B cell (primary cell): ENCODE measurements at regions not wholly inside any gene's neighbourhood (a gene's known extent, or its start where the extent isn't known, plus 50 kb on each side); places are given as distances from the start of the nearest gene placed in this dataset.

Experiments
- ATAC-seq: fragments of 200-7000 bp; cut with Tn5 transposase; one replicate; pipeline ENCODE4 v1.10.0; 2021; ENCODE audit warnings: low read depth, mild to moderate bottlenecking, moderate number of reproducible peaks, moderate library complexity
- CTCF ChIA-PET: fragments of 350-600 bp; sonication (Branson Sonifier 250); formaldehyde crosslinking; loops from one replicate; lab custom pipeline; 2021; ENCODE audit warnings: antibody characterized with exemption, inconsistent platforms; lab: Charles Lee
- POLR2A ChIA-PET: fragments of 350-600 bp; sonication (Branson Sonifier 250); formaldehyde crosslinking; loops from one replicate; lab custom pipeline; 2021; ENCODE audit warnings: antibody characterized with exemption; lab: Charles Lee
- DNase-seq: peaks from one replicate; pipeline ENCODE4 v3.0.0; 2013
- H2AFZ ChIP-seq: 2 replicates; pipeline ENCODE4 v1.6.1; 2012; ENCODE audit warnings: mild to moderate bottlenecking, low read depth, low read length; ENCODE audit not compliant: insufficient read depth, poor library complexity, severe bottlenecking
- H3K27ac ChIP-seq, 2 donors: 1 replicate in 1 of 2; 2 replicates in 1 of 2; pipeline ENCODE4 v1.5.1; 2012 to 2013; ENCODE audit warnings: low read length in 2 of 2, mild to moderate bottlenecking in 2 of 2, moderate library complexity in 1 of 2
- H3K27me3 ChIP-seq, 4 experiments: fragments of 200-600 bp in 1 of 4; sonication (generic) in 1 of 4; replicated peaks in 1 of 4; 1 replicate in 2 of 4; 2 replicates in 2 of 4; pipeline versions ENCODE4 v1.6.1 to v1.7.0; 2013 to 2016; ENCODE audit warnings: low read length in 3 of 4, mild to moderate bottlenecking in 2 of 4, mixed read lengths in 1 of 4, moderate library complexity in 1 of 4; ENCODE audit not compliant: insufficient read depth in 4 of 4, control insufficient read depth in 3 of 4; ENCODE audit errors: control extremely low read depth in 1 of 4
- H3K36me3 ChIP-seq, 2 experiments: replicated peaks in 1 of 2; 1 replicate in 1 of 2; 2 replicates in 1 of 2; pipeline versions ENCODE4 v1.6.1 to v1.7.1; 2013; ENCODE audit warnings: low read length in 1 of 2; ENCODE audit not compliant: insufficient read depth in 2 of 2, control insufficient read depth in 1 of 2; ENCODE audit errors: control extremely low read depth in 1 of 2, extremely low read depth in 1 of 2
- H3K4me1 ChIP-seq, 2 donors: fragments of 200-600 bp in 1 of 2; sonication (generic) in 1 of 2; 1 replicate in 1 of 2; 2 replicates in 1 of 2; pipeline versions ENCODE4 v1.5.1 to v1.6.1; 2013 to 2017; ENCODE audit warnings: low read length in 2 of 2; ENCODE audit not compliant: control insufficient read depth in 2 of 2, insufficient read depth in 2 of 2
- H3K4me2 ChIP-seq: replicated peaks from 2 replicates; pipeline ENCODE3; 2012; ENCODE audit warnings: mild to moderate bottlenecking, low read depth, low read length; ENCODE audit not compliant: poor library complexity, severe bottlenecking
- H3K4me3 ChIP-seq, 5 experiments: fragments of 200-600 bp in 1 of 5; sonication (generic) in 1 of 5; 1 replicate in 3 of 5; 2 replicates in 2 of 5; pipeline versions ENCODE4 v1.5.1 to v1.7.0; 2011 to 2016; ENCODE audit warnings: low read length in 4 of 5, mild to moderate bottlenecking in 4 of 5, low read depth in 2 of 5, control low read depth in 1 of 5, moderate library complexity in 1 of 5; ENCODE audit not compliant: insufficient read depth in 1 of 5; ENCODE audit errors: control extremely low read depth in 1 of 5, extremely low read depth in 1 of 5
- H3K79me2 ChIP-seq: fragments of 200-600 bp; sonication (generic); one replicate; pipeline ENCODE4 v1.6.0; 2016; ENCODE audit warnings: low read length; ENCODE audit not compliant: control insufficient read depth, insufficient read depth
- H3K9ac ChIP-seq: fragments of 200-600 bp; sonication (generic); 2 replicates; pipeline ENCODE4 v1.6.1; 2017; ENCODE audit warnings: mild to moderate bottlenecking, low read length, moderate library complexity
- H3K9me3 ChIP-seq, 3 donors: one replicate each; pipeline versions ENCODE4 v1.6.1 to v1.7.1; 2013; ENCODE audit warnings: low read length in 2 of 3; ENCODE audit not compliant: control insufficient read depth in 2 of 3, insufficient read depth in 1 of 3; ENCODE audit errors: control extremely low read depth in 1 of 3
- H4K20me1 ChIP-seq: 2 replicates; pipeline ENCODE4 v1.6.0; 2012; ENCODE audit warnings: mild to moderate bottlenecking, low read length; ENCODE audit not compliant: insufficient read depth, control insufficient read depth, poor library complexity, severe bottlenecking
- H3K27ac Mint-ChIP-seq: one replicate; pipeline ENCODE4 v1.8.0; 2021; ENCODE audit warnings: mixed read lengths
- H3K27me3 Mint-ChIP-seq: one replicate; pipeline ENCODE4 v1.8.0; 2021; ENCODE audit warnings: mixed read lengths
- H3K4me1 Mint-ChIP-seq: one replicate; pipeline ENCODE4 v1.8.0; 2021; ENCODE audit warnings: mixed read lengths
- H3K4me3 Mint-ChIP-seq: one replicate; pipeline ENCODE4 v1.8.0; 2021; ENCODE audit warnings: mixed read lengths
- H3K9me3 Mint-ChIP-seq: one replicate; pipeline ENCODE4 v1.8.0; 2022; ENCODE audit warnings: mixed read lengths; ENCODE audit not compliant: insufficient read depth
- EZH2 ChIP-seq: IDR thresholded peaks from 2 replicates; pipeline ENCODE4 v1.6.1; 2012; ENCODE audit warnings: borderline replicate concordance, low read depth, mild to moderate bottlenecking, moderate library complexity, low read length; ENCODE audit not compliant: insufficient read depth, poor library complexity, severe bottlenecking
- WGBS: methylation state at CpG from one replicate; pipeline ENCODE4 v1.1.5; 2013; ENCODE audit warnings: missing lambda C conversion rate; ENCODE audit not compliant: insufficient coverage; 5-methylcytosine and 5-hydroxymethylcytosine counted together
- intact Hi-C: fragments of 100-400 bp; cut with micrococcal nuclease; formaldehyde crosslinking; loops from one replicate; pipeline ENCODE4 v1.10.0; 2022
- TF ChIP-seq, protein P1 (sequence below): fragments of 200-600 bp; IDR thresholded peaks from one replicate; pipeline ENCODE4 v1.8.0; 2022; ENCODE audit warnings: antibody characterized with exemption, mild to moderate bottlenecking

DNA sequence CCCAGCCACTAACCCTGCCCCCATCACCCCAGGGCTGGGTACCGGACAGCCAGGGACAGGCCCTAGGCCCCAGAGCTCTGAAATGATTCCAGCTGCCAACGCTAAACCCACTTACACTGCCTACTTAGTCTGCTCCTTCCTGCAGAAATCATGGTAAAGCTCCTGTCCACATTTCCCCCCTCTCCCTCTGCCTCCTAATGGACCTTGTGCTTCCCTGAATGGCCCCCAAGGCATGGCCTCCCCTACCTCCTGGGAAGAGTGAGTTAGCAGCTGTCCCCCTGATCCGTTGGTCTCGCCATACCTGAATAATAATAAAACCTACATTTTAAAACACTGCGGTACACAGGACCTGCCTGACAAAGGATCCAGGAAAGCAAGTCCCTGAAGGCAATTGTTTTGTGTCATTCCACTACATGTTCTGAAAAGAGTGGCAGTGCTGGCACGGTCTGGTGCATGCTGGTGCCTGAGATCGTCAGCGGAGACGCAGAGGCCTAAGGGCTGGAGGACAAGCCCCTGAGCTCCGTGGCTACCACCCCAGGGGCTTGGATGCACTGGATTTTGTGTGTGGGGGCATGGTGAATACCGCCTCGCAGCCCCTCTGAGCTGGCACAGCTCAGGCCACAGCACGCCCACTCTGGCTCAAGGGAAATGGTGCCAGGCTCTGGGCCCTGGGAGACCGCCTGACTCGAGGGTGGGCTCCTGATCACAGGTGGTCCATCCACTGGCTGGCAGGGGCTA lies 186.3 kb downstream of the CTTN start:
- WGBS: 91% methylated on average over 13 of the region's 15 CpGs
- Histone ChIP-seq H3K9me3 (peaks cover 0 to 7% (median 0%) of the 10 kb centered on the region in 3 donors), H4K20me1 (no peaks in the 10 kb centered on the region), H3K4me1 (no peaks in the 10 kb centered on the region), H3K27ac (no peak overlapping the region), H2AFZ (no peak overlapping the region), H3K79me2 (no peaks in the 10 kb centered on the region), H3K4me3 (no peak overlapping the region), H3K36me3 (no peaks in the 10 kb centered on the region), H3K9ac (no peak overlapping the region), H3K27me3 (no peaks in the 10 kb centered on the region), H3K4me2 (no peak overlapping the region)
- Mint-ChIP-seq H3K27ac (no peak overlapping the region), H3K9me3 (peaks cover 2% of the 10 kb centered on the region), H3K4me3 (no peak overlapping the region), H3K27me3 (peaks cover 13% of the 10 kb centered on the region), H3K4me1 (no peaks in the 10 kb centered on the region)
- no peak for DNase-seq
- TF ChIP-seq, protein P1, sequence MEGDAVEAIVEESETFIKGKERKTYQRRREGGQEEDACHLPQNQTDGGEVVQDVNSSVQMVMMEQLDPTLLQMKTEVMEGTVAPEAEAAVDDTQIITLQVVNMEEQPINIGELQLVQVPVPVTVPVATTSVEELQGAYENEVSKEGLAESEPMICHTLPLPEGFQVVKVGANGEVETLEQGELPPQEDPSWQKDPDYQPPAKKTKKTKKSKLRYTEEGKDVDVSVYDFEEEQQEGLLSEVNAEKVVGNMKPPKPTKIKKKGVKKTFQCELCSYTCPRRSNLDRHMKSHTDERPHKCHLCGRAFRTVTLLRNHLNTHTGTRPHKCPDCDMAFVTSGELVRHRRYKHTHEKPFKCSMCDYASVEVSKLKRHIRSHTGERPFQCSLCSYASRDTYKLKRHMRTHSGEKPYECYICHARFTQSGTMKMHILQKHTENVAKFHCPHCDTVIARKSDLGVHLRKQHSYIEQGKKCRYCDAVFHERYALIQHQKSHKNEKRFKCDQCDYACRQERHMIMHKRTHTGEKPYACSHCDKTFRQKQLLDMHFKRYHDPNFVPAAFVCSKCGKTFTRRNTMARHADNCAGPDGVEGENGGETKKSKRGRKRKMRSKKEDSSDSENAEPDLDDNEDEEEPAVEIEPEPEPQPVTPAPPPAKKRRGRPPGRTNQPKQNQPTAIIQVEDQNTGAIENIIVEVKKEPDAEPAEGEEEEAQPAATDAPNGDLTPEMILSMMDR: no peak
- no peak for TF ChIP-seq EZH2
- ATAC-seq: no peak
- ChIA-PET CTCF (no interaction called here), POLR2A (no interaction called here)
- intact Hi-C loops: no loop called here

DNA sequence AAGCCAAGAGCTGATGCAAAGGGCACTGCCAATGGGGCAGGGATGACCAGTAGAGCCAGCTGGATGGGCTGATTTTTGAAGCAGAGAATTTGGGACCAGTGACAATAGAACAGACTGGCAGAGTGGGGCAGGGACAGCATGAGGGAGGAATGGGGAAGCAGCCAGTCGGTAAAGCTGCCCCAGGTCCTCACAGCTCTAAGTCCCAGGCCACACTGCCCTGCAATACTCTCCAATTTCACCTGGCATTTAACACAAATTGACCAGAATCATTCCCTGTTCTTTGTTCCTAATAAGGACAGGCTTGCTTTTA lies 186.9 kb downstream of the CTTN start:
- 86% methylated on average over 1 of the region's 1 CpG for WGBS
- no peak for DNase-seq
- no peak overlapping the region for H3K9ac ChIP-seq
- Mint-ChIP-seq H3K9me3 (peaks cover 2% of the 10 kb centered on the region), H3K4me3 (no peak overlapping the region), H3K4me1 (no peaks in the 10 kb centered on the region), H3K27me3 (peaks cover 13% of the 10 kb centered on the region), H3K27ac (no peak overlapping the region)
- H2AFZ ChIP-seq: no peak overlapping the region
- no peaks in the 10 kb centered on the region for H3K27me3 ChIP-seq
- H3K4me2 ChIP-seq: no peak overlapping the region
- ATAC-seq: no peak
- CTCF ChIA-PET: no interaction called here
- no peaks in the 10 kb centered on the region for H3K79me2 ChIP-seq
- H3K9me3 ChIP-seq: peaks cover 0 to 7% (median 0%) of the 10 kb centered on the region in 3 donors
- TF ChIP-seq, protein P1: no peak
- TF ChIP-seq EZH2: no peak
- H3K4me3 ChIP-seq: no peak overlapping the region
- H4K20me1 ChIP-seq: no peaks in the 10 kb centered on the region
- POLR2A ChIA-PET: no interaction called here
- no peaks in the 10 kb centered on the region for H3K36me3 ChIP-seq
- intact Hi-C loops: no loop called here
- H3K4me1 ChIP-seq: no peaks in the 10 kb centered on the region
- no peak overlapping the region for H3K27ac ChIP-seq
